HEK293 (cell line): ENCODE measurements at regions not wholly inside any gene's neighbourhood (a gene's known extent, or its start where the extent isn't known, plus 50 kb on each side); places are given as distances from the start of the nearest gene placed in this dataset.

Experiments
- CTCF ChIA-PET: fragments of 350-600 bp; formaldehyde crosslinking; extraction: SDS; loops from one replicate; lab custom pipeline; 2021; ENCODE audit warnings: antibody characterized with exemption; lab: Yijun Ruan, JAX
- POLR2A ChIA-PET: fragments of 300-600 bp; formaldehyde crosslinking; extraction: SDS; loops from one replicate; lab custom pipeline; 2020; ENCODE audit warnings: antibody characterized with exemption, inconsistent platforms; lab: Yijun Ruan, JAX
- H3K27ac ChIP-seq: fragments of 200-500 bp; sonication (Bioruptor generic); 2 replicates; pipeline ENCODE4 v1.5.1; 2014; ENCODE audit warnings: low read depth, low read length, control low read depth, inconsistent platforms; ENCODE audit errors: extremely low read depth
- H3K36me3 ChIP-seq, 2 experiments: fragments of 200-500 bp in 1 of 2; sonication (Bioruptor generic) in 1 of 2; 1 replicate in 1 of 2; 2 replicates in 1 of 2; pipeline ENCODE4 v1.5.1; 2014 to 2017; ENCODE audit warnings: inconsistent platforms in 2 of 2, low read length in 2 of 2; ENCODE audit not compliant: control insufficient read depth in 2 of 2, insufficient read depth in 1 of 2
- H3K4me1 ChIP-seq: fragments of 200-500 bp; sonication (Bioruptor generic); 2 replicates; pipeline ENCODE4 v1.5.1; 2014; ENCODE audit warnings: mild to moderate bottlenecking, low read length, inconsistent platforms; ENCODE audit not compliant: control insufficient read depth, insufficient read depth
- H3K4me3 ChIP-seq: 2 replicates; pipeline ENCODE4 v1.5.1; 2011; ENCODE audit warnings: low read depth, mild to moderate bottlenecking, control low read depth, low read length, moderate library complexity
- H3K9me3 ChIP-seq: fragments of 200-500 bp; sonication (Bioruptor generic); 2 replicates; pipeline ENCODE4 v1.5.1; 2014; ENCODE audit warnings: low read depth, low read length, inconsistent platforms; ENCODE audit not compliant: control insufficient read depth, insufficient read depth
- PRDM10 ChIP-seq: fragments of 450-650 bp; formaldehyde crosslinking; IDR thresholded peaks from 2 replicates; pipeline ENCODE4 v1.5.1; 2016; ENCODE audit warnings: missing biosample characterization, missing genetic modification characterization
- REST ChIP-seq: fragments of 450-650 bp; formaldehyde crosslinking; IDR thresholded peaks from 2 replicates; pipeline ENCODE4 v1.5.1; 2016; ENCODE audit warnings: missing biosample characterization, missing genetic modification characterization
- SCRT1 ChIP-seq: fragments of 450-650 bp; formaldehyde crosslinking; IDR thresholded peaks from 2 replicates; pipeline ENCODE4 v1.5.1; 2016; ENCODE audit warnings: missing biosample characterization, missing genetic modification characterization, borderline replicate concordance
- SP2 ChIP-seq: fragments of 450-650 bp; formaldehyde crosslinking; IDR thresholded peaks from 2 replicates; pipeline ENCODE4 v1.5.1; 2016; ENCODE audit warnings: missing biosample characterization, missing genetic modification characterization
- SP3 ChIP-seq: fragments of 450-650 bp; formaldehyde crosslinking; IDR thresholded peaks from 2 replicates; pipeline ENCODE4 v1.5.1; 2016; ENCODE audit warnings: missing biosample characterization, missing genetic modification characterization
- YY1 ChIP-seq: fragments of 450-650 bp; formaldehyde crosslinking; IDR thresholded peaks from 2 replicates; pipeline ENCODE4 v1.5.1; 2018; ENCODE audit warnings: missing biosample characterization, missing genetic modification characterization
- ZFP69B ChIP-seq: fragments of 450-650 bp; formaldehyde crosslinking; IDR thresholded peaks from 2 replicates; pipeline ENCODE4 v1.5.1; 2016; ENCODE audit warnings: missing biosample characterization, missing genetic modification characterization
- ZNF114 ChIP-seq: fragments of 450-650 bp; formaldehyde crosslinking; IDR thresholded peaks from 2 replicates; pipeline ENCODE4 v1.5.0; 2017; ENCODE audit warnings: missing biosample characterization, missing genetic modification characterization
- ZNF280C ChIP-seq: fragments of 450-650 bp; formaldehyde crosslinking; IDR thresholded peaks from 2 replicates; pipeline ENCODE4 v1.5.1; 2016; ENCODE audit warnings: missing biosample characterization, missing genetic modification characterization
- ZNF302 ChIP-seq: fragments of 450-650 bp; formaldehyde crosslinking; IDR thresholded peaks from 2 replicates; pipeline ENCODE4 v1.5.1; 2016; ENCODE audit warnings: missing biosample characterization, missing genetic modification characterization, low read depth
- ZNF354C ChIP-seq: fragments of 450-650 bp; formaldehyde crosslinking; IDR thresholded peaks from 2 replicates; pipeline ENCODE4 v1.5.1; 2016; ENCODE audit warnings: missing biosample characterization, missing genetic modification characterization, low read depth, borderline replicate concordance
- ZNF518A ChIP-seq: fragments of 450-650 bp; formaldehyde crosslinking; conservative IDR thresholded peaks from 2 replicates; pipeline ENCODE4 v1.5.1; 2016; ENCODE audit warnings: low read depth, missing biosample characterization, missing genetic modification characterization
- ZNF561 ChIP-seq: fragments of 450-650 bp; IDR thresholded peaks from 2 replicates; pipeline ENCODE4 v1.5.1; 2018; ENCODE audit warnings: missing biosample characterization, missing genetic modification characterization, borderline replicate concordance
- ZNF585B ChIP-seq: fragments of 450-650 bp; formaldehyde crosslinking; IDR thresholded peaks from 2 replicates; pipeline ENCODE4 v1.5.1; 2016; ENCODE audit warnings: missing biosample characterization, missing genetic modification characterization

- ChIA-PET CTCF (no interaction called here), POLR2A (no interaction called here)
- no peak for TF ChIP-seq ZFP69B (tag by site-specific recombination)
- no peak for TF ChIP-seq SP2 (tag by site-specific recombination)
- no peak for TF ChIP-seq ZNF561
- no peak for TF ChIP-seq REST (tag by site-specific recombination)
- no peak for TF ChIP-seq SP3 (tag by site-specific recombination)
- TF ChIP-seq YY1, result no peak
- no peak for TF ChIP-seq ZNF280C (tag by site-specific recombination)
- no peak for TF ChIP-seq PRDM10 (tag by site-specific recombination)
- TF ChIP-seq ZNF114 (tag by site-specific recombination), result no peak
- TF ChIP-seq ZNF302 (tag by site-specific recombination), result no peak
- TF ChIP-seq SCRT1 (tag by site-specific recombination), result no peak
- TF ChIP-seq ZNF585B (tag by site-specific recombination), result no peak
- TF ChIP-seq ZNF354C, result no peak
- TF ChIP-seq ZNF518A (tag by site-specific recombination), result no peak
- H3K4me3 ChIP-seq, result no peak overlapping the region
- H3K4me1 ChIP-seq, result no peaks in the 10 kb centered on the region
- H3K36me3 ChIP-seq, result no peaks in the 10 kb centered on the region
- no peak overlapping the region for H3K27ac ChIP-seq
- H3K9me3 ChIP-seq, result no peaks in the 10 kb centered on the region
These were observed 367.9 kb upstream of the BCHE start for GRCh38 chr3:166205158-166205557.
